GM23338 (cell line): ENCODE measurements at regions not wholly inside any gene's neighbourhood (a gene's known extent, or its start where the extent isn't known, plus 50 kb on each side); places are given as distances from the start of the nearest gene placed in this dataset.

ENCODE experiments used
- ATAC-seq: fragments of 200-7000 bp; cut with Tn5 transposase; 3 replicates; pipeline ENCODE4 v1.9.1; 2020
- DNase-seq: peaks from one replicate; pipeline ENCODE4 v3.0.0-alpha.2; 2015; ENCODE audit warnings: low spot score
- H2AFZ ChIP-seq: fragments of 200-600 bp; sonication (generic); 2 replicates; pipeline ENCODE4 v1.8.0; 2016; ENCODE audit warnings: antibody characterized with exemption, mild to moderate bottlenecking, moderate library complexity
- H3F3A ChIP-seq: fragments of 200-600 bp; sonication (generic); replicated peaks from 2 replicates; pipeline ENCODE4 v1.8.0; 2017; ENCODE audit warnings: antibody characterized with exemption, mixed run types, low read depth
- H3K27ac ChIP-seq: fragments of 200-600 bp; sonication (generic); 2 replicates; pipeline ENCODE4 v1.6.1; 2016; ENCODE audit warnings: low read depth
- H3K27me3 ChIP-seq: fragments of 200-600 bp; sonication (generic); 2 replicates; pipeline ENCODE4 v1.8.0; 2016; ENCODE audit warnings: mild to moderate bottlenecking, mixed run types, moderate library complexity; ENCODE audit not compliant: insufficient read depth
- H3K36me3 ChIP-seq: fragments of 200-600 bp; sonication (generic); 2 replicates; pipeline ENCODE4 v1.8.0; 2016; ENCODE audit warnings: mild to moderate bottlenecking; ENCODE audit not compliant: insufficient read depth
- H3K4me1 ChIP-seq: fragments of 200-600 bp; sonication (generic); 2 replicates; pipeline ENCODE4 v1.8.0; 2016; ENCODE audit warnings: mild to moderate bottlenecking, moderate library complexity; ENCODE audit not compliant: insufficient read depth
- H3K4me2 ChIP-seq: fragments of 200-600 bp; sonication (generic); 2 replicates; pipeline ENCODE4 v1.7.1; 2017; ENCODE audit warnings: mixed run types
- H3K4me3 ChIP-seq: fragments of 200-600 bp; sonication (generic); 2 replicates; pipeline ENCODE4 v1.6.1; 2016; ENCODE audit warnings: mixed run types
- H3K79me2 ChIP-seq: fragments of 200-600 bp; sonication (generic); replicated peaks from 2 replicates; pipeline ENCODE4 v1.8.0; 2017; ENCODE audit warnings: mild to moderate bottlenecking; ENCODE audit not compliant: insufficient read depth
- H3K9me2 ChIP-seq: fragments of 200-600 bp; sonication (generic); 2 replicates; pipeline ENCODE4 v1.8.0; 2017; ENCODE audit not compliant: insufficient read depth
- H4K20me1 ChIP-seq: fragments of 200-600 bp; sonication (generic); replicated peaks from 2 replicates; pipeline ENCODE4 v1.8.0; 2017; ENCODE audit warnings: mild to moderate bottlenecking; ENCODE audit not compliant: insufficient read depth
- H3K27ac Mint-ChIP-seq: 2 replicates; pipeline ENCODE4 v1.8.0; 2020; ENCODE audit warnings: inconsistent platforms, mild to moderate bottlenecking, moderate library complexity, mixed read lengths
- H3K27me3 Mint-ChIP-seq: 3 replicates; pipeline ENCODE4 v1.8.0; 2022; ENCODE audit warnings: low read depth, mild to moderate bottlenecking, moderate library complexity, mixed read lengths, inconsistent platforms; ENCODE audit not compliant: insufficient read depth, poor library complexity
- H3K36me3 Mint-ChIP-seq: 3 replicates; pipeline ENCODE4 v1.8.0; 2021; ENCODE audit warnings: low read depth, mild to moderate bottlenecking, inconsistent platforms, moderate library complexity, mixed read lengths
- H3K4me1 Mint-ChIP-seq: 3 replicates; pipeline ENCODE4 v1.8.0; 2020; ENCODE audit warnings: mild to moderate bottlenecking, inconsistent platforms, mixed read lengths
- H3K4me3 Mint-ChIP-seq: 3 replicates; pipeline ENCODE4 v1.8.0; 2021; ENCODE audit warnings: moderate library complexity, mild to moderate bottlenecking, inconsistent platforms, mixed read lengths
- H3K9me3 Mint-ChIP-seq: 3 replicates; pipeline ENCODE4 v1.8.0; 2020; ENCODE audit warnings: moderate library complexity, mild to moderate bottlenecking, inconsistent platforms, mixed read lengths
- CTCF ChIP-seq, 2 experiments: fragments of 200-600 bp in 1 of 2; sonication (generic) in 1 of 2; conservative IDR thresholded peaks; 2 replicates each; pipeline versions ENCODE4 v1.5.1 to v1.6.1; 2016 to 2017; ENCODE audit warnings: antibody characterized with exemption in 2 of 2, low read depth in 2 of 2, mild to moderate bottlenecking in 2 of 2, moderate library complexity in 1 of 2
- ETS1 ChIP-seq: IDR thresholded peaks from 2 replicates; pipeline ENCODE4 v1.6.1; 2016; ENCODE audit warnings: antibody characterized with exemption
- EZH2phosphoT487 ChIP-seq: fragments of 200-600 bp; sonication (generic); IDR thresholded peaks from one replicate; pipeline ENCODE4 v1.8.1; 2018; ENCODE audit warnings: antibody characterized with exemption; ENCODE audit not compliant: unreplicated experiment
- POLR2AphosphoS5 ChIP-seq: IDR thresholded peaks from 2 replicates; pipeline ENCODE4 v1.6.1; 2016; ENCODE audit warnings: antibody characterized with exemption, low read depth

- Histone ChIP-seq H3F3A (no peaks in the 10 kb centered on the region), H3K36me3 (no peaks in the 10 kb centered on the region), H3K9me2 (no peaks in the 10 kb centered on the region), H3K27me3 (no peaks in the 10 kb centered on the region), H3K79me2 (no peaks in the 10 kb centered on the region), H4K20me1 (no peaks in the 10 kb centered on the region), H3K27ac (no peak overlapping the region), H2AFZ (peak overlapping the region; percentile 74; the same call in 1 of the 2 replicates), H3K4me1 (no peaks in the 10 kb centered on the region), H3K4me3 (no peak overlapping the region), H3K4me2 (no peak overlapping the region)
- ATAC-seq (no peak), DNase-seq (no peak)
- Mint-ChIP-seq H3K27me3 (peaks cover 8% of the 10 kb centered on the region), H3K27ac (no peak overlapping the region), H3K9me3 (no peaks in the 10 kb centered on the region), H3K4me3 (no peak overlapping the region), H3K4me1 (peaks cover 15% of the 10 kb centered on the region), H3K36me3 (no peaks in the 10 kb centered on the region)
- TF ChIP-seq EZH2phosphoT487 = no peak
These were observed 97.7 kb upstream of the TP53I11 start for GRCh38 chr11:45048313-45048841.

- TF ChIP-seq POLR2AphosphoS5 (no peak), ETS1 (no peak), CTCF (conservative IDR thresholded peaks at IDR 0.05; ENCODE audit: low read depth in 2 of 2) (0 out of 4 replicates have a peak, but pooled peaks of 1 of the 2 experiments have one; percentile 8)
- no peaks in the 10 kb centered on the region for H3K36me3 ChIP-seq
- Mint-ChIP-seq H3K9me3 (no peaks in the 10 kb centered on the region), H3K4me3 (no peak overlapping the region), H3K27me3 (peaks cover 10% of the 10 kb centered on the region), H3K36me3 (no peaks in the 10 kb centered on the region), H3K4me1 (peaks cover 19% of the 10 kb centered on the region), H3K27ac (no peak overlapping the region)
- DNase-seq (no peak), ATAC-seq (no peak; the same call in 2 of the 3 replicates)
- no peaks in the 10 kb centered on the region for H3F3A ChIP-seq
- H3K4me1 ChIP-seq = no peaks in the 10 kb centered on the region
- no peaks in the 10 kb centered on the region for H3K79me2 ChIP-seq
- H2AFZ ChIP-seq = no peak overlapping the region
- no peak overlapping the region for H3K4me2 ChIP-seq
- no peaks in the 10 kb centered on the region for H4K20me1 ChIP-seq
- no peaks in the 10 kb centered on the region for H3K9me2 ChIP-seq
- no peaks in the 10 kb centered on the region for H3K27me3 ChIP-seq
- H3K27ac ChIP-seq = no peak overlapping the region
- no peak overlapping the region for H3K4me3 ChIP-seq
These were observed 97.4 kb upstream of the PRDM11 start for GRCh38 chr11:45048870-45049691.

- H3K36me3 Mint-ChIP-seq = no peaks in the 10 kb centered on the region
- H3K27ac Mint-ChIP-seq = no peak overlapping the region
- H3K4me3 Mint-ChIP-seq = no peak overlapping the region
- no peaks in the 10 kb centered on the region for H3K4me1 ChIP-seq
- H3K79me2 ChIP-seq = no peaks in the 10 kb centered on the region
- no peaks in the 10 kb centered on the region for H3K36me3 ChIP-seq
- no peaks in the 10 kb centered on the region for H3F3A ChIP-seq
- no peak overlapping the region for H3K27ac ChIP-seq
- H3K27me3 Mint-ChIP-seq = peaks cover 12% of the 10 kb centered on the region
- H3K9me3 Mint-ChIP-seq = no peaks in the 10 kb centered on the region
- no peaks in the 10 kb centered on the region for H3K9me2 ChIP-seq
- no peaks in the 10 kb centered on the region for H4K20me1 ChIP-seq
- H3K4me3 ChIP-seq = no peak overlapping the region
- ATAC-seq = no peak
- DNase-seq = no peak
- no peak overlapping the region for H2AFZ ChIP-seq
- H3K4me1 Mint-ChIP-seq = peaks cover 23% of the 10 kb centered on the region
- TF ChIP-seq ETS1 = no peak
- no peaks in the 10 kb centered on the region for H3K27me3 ChIP-seq
- no peak overlapping the region for H3K4me2 ChIP-seq
These were observed 96.3 kb upstream of the PRDM11 start for GRCh38 chr11:45050111-45050510.
